ENCODE measurements at regions not wholly inside any gene's neighbourhood (a gene's known extent, or its start where the extent isn't known, plus 50 kb on each side); places are given as distances from the start of the nearest gene placed in this dataset.

GRCh38 chr10:83179371-83179770, 959.9 kb upstream of the GHITM start:
- Histone ChIP-seq H3K4me1 (no peaks in the 10 kb centered on the region), H3K9me3 (no peaks in the 10 kb centered on the region; the same call in 2 of the 3 replicates), H3K4me2 (no peak overlapping the region), H3K27ac (no peak overlapping the region), H3K4me3 (no peak overlapping the region)
- TF ChIP-seq RCOR1 (IDR thresholded peaks at IDR 0.05; ENCODE audit: low read depth, low read length) (no peak), MYC (IDR thresholded peaks at IDR 0.05; ENCODE audit: borderline replicate concordance, low read length) (no peak), HOXB5 (CRISPR knock-in tag; IDR thresholded peaks at IDR 0.05) (no peak), HDAC2 (IDR thresholded peaks at IDR 0.05) (no peak), PBX3 (IDR thresholded peaks at IDR 0.05) (no peak), CEBPB (IDR thresholded peaks at IDR 0.05) (no peak), ZFP36 (IDR thresholded peaks at IDR 0.05; ENCODE audit: borderline replicate concordance, partially characterized antibody) (no peak), ZSCAN20 (CRISPR knock-in tag; IDR thresholded peaks at IDR 0.05) (no peak), CTCF (IDR thresholded peaks at IDR 0.05) (no peak), HEYL (CRISPR knock-in tag; IDR thresholded peaks at IDR 0.05) (no peak), USF2 (IDR thresholded peaks at IDR 0.05) (no peak), EHF (CRISPR knock-in tag; IDR thresholded peaks at IDR 0.05) (no peak), NPAS2 (CRISPR knock-in tag; IDR thresholded peaks at IDR 0.05; ENCODE audit: borderline replicate concordance) (no peak), SMC3 (IDR thresholded peaks at IDR 0.05) (no peak), TFCP2L1 (CRISPR knock-in tag; IDR thresholded peaks at IDR 0.05) (no peak)
- POLR2A ChIA-PET, result no interaction called here
- CTCF ChIA-PET, result no interaction called here
- no peak for ATAC-seq
- no peak for DNase-seq (ENCODE audit: low read depth in 1 of 2, low spot score in 1 of 2)
- FAIRE-seq, result no peak
- 3% methylated on average over 4 of the region's 4 CpGs for WGBS (ENCODE audit: missing lambda C conversion rate)

GRCh38 chr10:83182076-83182475, 957.2 kb upstream of the GHITM start:
- no peak overlapping the region for H3K27ac ChIP-seq
- no peaks in the 10 kb centered on the region for H3K4me1 ChIP-seq
- FAIRE-seq (no peak), ATAC-seq (no peak), DNase-seq (ENCODE audit: low read depth in 1 of 2, low spot score in 1 of 2) (no peak)
- WGBS (ENCODE audit: missing lambda C conversion rate), result 11% methylated on average over 2 of the region's 2 CpGs
- no peak overlapping the region for H3K4me3 ChIP-seq
- H3K9me3 ChIP-seq, result no peaks in the 10 kb centered on the region; the same call in 2 of the 3 replicates
- CTCF ChIA-PET, result no interaction called here
- POLR2A ChIA-PET, result no interaction called here
- H3K4me2 ChIP-seq, result no peak overlapping the region
- TF ChIP-seq E2F6 (IDR thresholded peaks at IDR 0.05; ENCODE audit: borderline replicate concordance, low read depth) (no peak), CBX8 (IDR thresholded peaks at IDR 0.05) (no peak), NFE2L2 (conservative IDR thresholded peaks at IDR 0.05; ENCODE audit: low read length) (no peak), SMC3 (IDR thresholded peaks at IDR 0.05) (no peak), FOSB (CRISPR knock-in tag; IDR thresholded peaks at IDR 0.05) (no peak), ESRRA (IDR thresholded peaks at IDR 0.05; ENCODE audit: borderline replicate concordance, low read length) (no peak), FOXS1 (CRISPR knock-in tag; IDR thresholded peaks at IDR 0.05) (no peak), ELK1 (IDR thresholded peaks at IDR 0.05; ENCODE audit: low read depth, low read length) (no peak), KDM5A (IDR thresholded peaks at IDR 0.05) (no peak), RARB (CRISPR knock-in tag; IDR thresholded peaks at IDR 0.05) (no peak), NPAS2 (CRISPR knock-in tag; IDR thresholded peaks at IDR 0.05; ENCODE audit: borderline replicate concordance) (no peak), RAD21 (conservative IDR thresholded peaks at IDR 0.05 in 1 of 2, IDR thresholded peaks at IDR 0.05 in 1 of 2) (no peak), GATA3 (IDR thresholded peaks at IDR 0.05; ENCODE audit: borderline replicate concordance) (no peak), HEYL (CRISPR knock-in tag; IDR thresholded peaks at IDR 0.05) (no peak), FOSL2 (IDR thresholded peaks at IDR 0.05) (no peak), FOSL2 (CRISPR knock-in tag; IDR thresholded peaks at IDR 0.05) (no peak), KDM1A (IDR thresholded peaks at IDR 0.05; ENCODE audit: low read depth) (no peak), TP53 (CRISPR knock-in tag; IDR thresholded peaks at IDR 0.05) (no peak), ZNF302 (CRISPR knock-in tag; IDR thresholded peaks at IDR 0.05) (no peak), EHMT2 (IDR thresholded peaks at IDR 0.05; ENCODE audit: low read depth) (no peak), MAZ (IDR thresholded peaks at IDR 0.05; ENCODE audit: borderline replicate concordance, low read depth, low read length) (no peak)

All from A549 (cell line).